IgD-negative memory B cell (primary cell): ENCODE measurements at regions not wholly inside any gene's neighbourhood (a gene's known extent, or its start where the extent isn't known, plus 50 kb on each side); places are given as distances from the start of the nearest gene placed in this dataset.

Experiments used
- H3K27ac Mint-ChIP-seq, 3 donors: one replicate each; pipeline ENCODE4 v1.8.0; 2020 to 2022; ENCODE audit warnings: mild to moderate bottlenecking in 3 of 3, mixed read lengths in 3 of 3, moderate library complexity in 1 of 3
- H3K27me3 Mint-ChIP-seq: one replicate; pipeline ENCODE4 v1.8.0; 2021; ENCODE audit warnings: mixed read lengths
- H3K36me3 Mint-ChIP-seq: one replicate; pipeline ENCODE4 v1.8.0; 2020; ENCODE audit warnings: mild to moderate bottlenecking, mixed read lengths
- H3K4me1 Mint-ChIP-seq, 3 donors: one replicate each; pipeline ENCODE4 v1.8.0; 2020 to 2022; ENCODE audit warnings: mixed read lengths in 3 of 3, mild to moderate bottlenecking in 1 of 3
- H3K4me3 Mint-ChIP-seq, 4 donors: one replicate each; pipeline ENCODE4 v1.8.0; 2020 to 2022; ENCODE audit warnings: mild to moderate bottlenecking in 4 of 4, mixed read lengths in 4 of 4, moderate library complexity in 3 of 4
- H3K9me3 Mint-ChIP-seq, 3 donors: one replicate each; pipeline ENCODE4 v1.8.0; 2020 to 2021; ENCODE audit warnings: mixed read lengths in 3 of 3, mild to moderate bottlenecking in 1 of 3

DNA sequence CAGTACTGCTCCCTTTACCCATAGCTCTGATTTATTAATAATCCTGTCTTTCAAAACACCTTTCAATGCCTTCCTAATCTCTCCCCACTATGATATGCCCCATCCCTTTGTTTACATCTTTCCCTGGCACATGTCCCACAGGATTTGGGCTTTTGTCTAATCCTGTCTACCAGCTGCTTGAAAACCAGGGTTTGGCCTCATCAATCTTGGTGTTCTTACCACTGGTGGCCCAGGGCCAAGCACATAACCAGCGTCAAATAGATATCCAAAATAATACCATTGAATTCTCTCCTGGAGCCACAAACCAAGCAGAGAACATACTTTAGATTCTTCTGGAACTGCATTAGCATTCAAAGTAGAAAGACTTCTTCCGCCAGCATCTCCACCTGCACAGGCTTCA lies 104.8 kb upstream of the PPP2R3A start:
- Mint-ChIP-seq H3K36me3 (no peaks in the 10 kb centered on the region), H3K27ac (no peak overlapping the region), H3K9me3 (no peaks in the 10 kb centered on the region), H3K27me3 (no peaks in the 10 kb centered on the region), H3K4me1 (no peaks in the 10 kb centered on the region), H3K4me3 (no peak overlapping the region)

DNA sequence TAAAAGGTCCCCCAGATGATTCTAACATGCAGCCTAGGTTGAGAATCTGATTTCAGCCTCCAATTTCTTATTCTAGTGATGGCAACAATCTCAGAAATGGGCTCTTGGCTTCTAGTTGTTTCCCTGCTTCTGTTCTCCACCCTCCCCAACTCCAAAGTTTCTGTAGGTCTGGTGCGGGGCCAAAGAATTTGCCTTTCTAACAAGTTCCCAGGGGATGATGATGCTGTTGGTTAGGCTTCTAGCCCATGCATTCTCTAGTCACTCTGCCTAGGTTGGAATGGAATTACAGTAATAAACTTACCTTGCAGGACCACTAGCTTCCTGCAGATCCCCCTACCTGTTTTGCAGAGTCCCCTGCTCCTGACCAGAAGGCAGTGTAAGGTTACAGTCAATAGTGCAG lies 103.2 kb upstream of the PPP2R3A start:
- no peaks in the 10 kb centered on the region for H3K4me1 Mint-ChIP-seq
- H3K9me3 Mint-ChIP-seq: peaks cover 0 to 7% (median 0%) of the 10 kb centered on the region in 3 donors
- no peak overlapping the region for H3K4me3 Mint-ChIP-seq
- H3K27me3 Mint-ChIP-seq: no peaks in the 10 kb centered on the region
- no peaks in the 10 kb centered on the region for H3K36me3 Mint-ChIP-seq
- H3K27ac Mint-ChIP-seq: peak overlapping the region in 1 of 3 donors; percentile 17

GRCh38 chr3:135864060-135864459 lies 101.5 kb upstream of the PPP2R3A start:
- no peaks in the 10 kb centered on the region for H3K27me3 Mint-ChIP-seq
- no peaks in the 10 kb centered on the region for H3K4me1 Mint-ChIP-seq
- H3K27ac Mint-ChIP-seq: no peak overlapping the region
- no peak overlapping the region for H3K4me3 Mint-ChIP-seq
- H3K36me3 Mint-ChIP-seq: no peaks in the 10 kb centered on the region
- peaks cover 0 to 7% (median 0%) of the 10 kb centered on the region in 3 donors for H3K9me3 Mint-ChIP-seq

DNA sequence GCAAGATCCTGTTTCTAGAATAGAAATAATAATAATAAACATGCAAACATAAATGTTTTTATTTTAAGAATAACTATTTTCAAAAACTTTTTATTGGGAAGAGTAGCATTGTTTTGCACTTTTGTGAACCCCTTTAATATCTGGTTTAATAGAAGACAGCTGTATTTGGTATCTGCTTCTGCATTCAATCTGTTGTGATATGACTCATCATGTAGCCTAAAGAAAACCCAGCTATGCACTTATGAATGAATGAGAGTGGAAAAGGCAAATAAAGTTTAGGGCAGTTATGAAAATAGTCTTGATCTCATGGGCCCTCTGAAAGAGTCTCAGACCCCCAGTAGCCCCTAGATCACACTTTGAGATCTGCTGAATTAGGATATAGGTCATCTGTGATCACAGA lies 100.4 kb upstream of the PPP2R3A start:
- no peaks in the 10 kb centered on the region for H3K36me3 Mint-ChIP-seq
- no peak overlapping the region for H3K27ac Mint-ChIP-seq
- H3K4me3 Mint-ChIP-seq: no peak overlapping the region
- H3K27me3 Mint-ChIP-seq: no peaks in the 10 kb centered on the region
- no peaks in the 10 kb centered on the region for H3K4me1 Mint-ChIP-seq
- H3K9me3 Mint-ChIP-seq: peaks cover 0 to 7% (median 0%) of the 10 kb centered on the region in 3 donors

GRCh38 chr3:135865553-135865952 lies 100.0 kb upstream of the PPP2R3A start:
- Mint-ChIP-seq H3K9me3 (peaks cover 0 to 7% (median 0%) of the 10 kb centered on the region in 3 donors), H3K36me3 (no peaks in the 10 kb centered on the region), H3K27ac (no peak overlapping the region), H3K4me1 (no peaks in the 10 kb centered on the region), H3K27me3 (no peaks in the 10 kb centered on the region), H3K4me3 (no peak overlapping the region)

DNA sequence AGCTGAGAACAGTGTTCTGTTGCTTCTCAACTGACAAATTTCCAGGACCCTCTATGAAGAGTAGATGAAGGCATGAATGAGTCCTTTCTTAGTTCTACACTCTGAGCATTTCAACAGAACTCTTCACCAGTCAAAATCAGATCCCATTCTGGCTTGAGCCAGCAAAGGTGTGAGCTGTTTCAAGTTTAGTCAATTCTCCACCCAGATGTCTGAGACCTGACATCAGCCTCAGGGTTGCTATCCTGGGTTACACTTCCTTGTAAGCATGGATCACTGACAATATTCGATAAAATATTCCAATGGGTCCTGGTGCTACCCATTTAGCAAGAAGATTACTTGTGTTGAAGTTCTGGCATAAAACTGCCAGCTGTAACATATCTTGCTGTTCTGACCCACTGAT lies 97.6 kb upstream of the PPP2R3A start:
- H3K27me3 Mint-ChIP-seq: no peaks in the 10 kb centered on the region
- no peaks in the 10 kb centered on the region for H3K36me3 Mint-ChIP-seq
- H3K4me3 Mint-ChIP-seq: no peak overlapping the region
- peaks cover 0 to 7% (median 5%) of the 10 kb centered on the region in 3 donors for H3K9me3 Mint-ChIP-seq
- no peaks in the 10 kb centered on the region for H3K4me1 Mint-ChIP-seq
- H3K27ac Mint-ChIP-seq: no peak overlapping the region

DNA sequence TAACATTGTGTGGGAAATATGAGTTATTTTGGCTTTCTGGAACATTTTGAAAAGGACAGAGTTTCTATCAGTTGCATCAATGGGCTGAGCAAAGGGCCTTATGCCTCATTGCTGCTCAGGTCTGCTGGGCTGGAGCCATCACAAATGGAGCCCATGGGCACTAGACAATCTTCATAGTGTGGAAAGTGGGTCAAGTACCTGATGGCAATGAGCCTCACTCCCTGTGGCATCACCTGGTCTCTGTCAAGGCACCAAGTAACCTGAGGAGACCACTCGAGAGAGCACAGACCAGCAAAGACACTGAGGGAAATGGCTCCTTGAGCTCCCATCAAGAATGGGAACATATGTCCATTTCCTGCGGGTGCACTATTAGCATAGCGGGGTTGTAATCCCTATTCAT lies 96.7 kb upstream of the PPP2R3A start:
- H3K4me1 Mint-ChIP-seq: no peaks in the 10 kb centered on the region
- H3K9me3 Mint-ChIP-seq: peaks cover 0 to 14% (median 7%) of the 10 kb centered on the region in 3 donors
- H3K4me3 Mint-ChIP-seq: no peak overlapping the region
- H3K27me3 Mint-ChIP-seq: peaks cover 3% of the 10 kb centered on the region
- no peak overlapping the region for H3K27ac Mint-ChIP-seq
- H3K36me3 Mint-ChIP-seq: no peaks in the 10 kb centered on the region

GRCh38 chr3:135869439-135870105 lies 96.0 kb upstream of the PPP2R3A start:
- peaks cover 3% of the 10 kb centered on the region for H3K27me3 Mint-ChIP-seq
- no peaks in the 10 kb centered on the region for H3K36me3 Mint-ChIP-seq
- no peak overlapping the region for H3K27ac Mint-ChIP-seq

DNA sequence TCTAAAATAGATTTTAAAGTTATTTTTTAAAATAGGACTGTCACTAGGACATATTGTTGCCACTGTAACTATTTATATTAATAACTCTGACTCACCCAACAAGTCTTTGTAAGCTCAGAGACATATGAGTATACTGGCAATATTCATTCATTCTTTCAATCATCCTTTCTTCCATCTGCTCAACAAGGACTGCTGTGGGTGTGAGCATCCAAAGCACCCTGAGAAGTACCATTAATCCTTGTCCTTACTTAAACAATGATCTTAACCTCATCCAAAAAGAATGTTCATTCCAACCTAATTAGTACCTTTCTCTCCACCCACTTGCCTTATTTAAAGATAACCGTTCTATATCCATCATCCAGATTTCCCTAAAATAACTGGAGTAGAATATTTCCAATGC lies 94.2 kb upstream of the PPP2R3A start:
- H3K4me3 Mint-ChIP-seq: no peak overlapping the region
- peaks cover 3% of the 10 kb centered on the region for H3K27me3 Mint-ChIP-seq
- peaks cover 2 to 17% (median 12%) of the 10 kb centered on the region in 3 donors for H3K9me3 Mint-ChIP-seq
- no peak overlapping the region for H3K27ac Mint-ChIP-seq
- H3K36me3 Mint-ChIP-seq: no peaks in the 10 kb centered on the region
- no peaks in the 10 kb centered on the region for H3K4me1 Mint-ChIP-seq

More at GRCh38 chr3:135869439-135870105, 96.0 kb upstream of the PPP2R3A start:
- Mint-ChIP-seq H3K9me3 (peaks cover 2 to 17% (median 8%) of the 10 kb centered on the region in 3 donors), H3K4me3 (no peak overlapping the region), H3K4me1 (no peaks in the 10 kb centered on the region)

GRCh38 chr3:135874035-135874434 lies 91.5 kb upstream of the PPP2R3A start:
- H3K27me3 Mint-ChIP-seq: peaks cover 3% of the 10 kb centered on the region
- no peaks in the 10 kb centered on the region for H3K36me3 Mint-ChIP-seq
- H3K9me3 Mint-ChIP-seq: peaks cover 5 to 17% (median 10%) of the 10 kb centered on the region in 3 donors
- no peaks in the 10 kb centered on the region for H3K4me1 Mint-ChIP-seq
- no peak overlapping the region for H3K27ac Mint-ChIP-seq
- H3K4me3 Mint-ChIP-seq: no peak overlapping the region

DNA sequence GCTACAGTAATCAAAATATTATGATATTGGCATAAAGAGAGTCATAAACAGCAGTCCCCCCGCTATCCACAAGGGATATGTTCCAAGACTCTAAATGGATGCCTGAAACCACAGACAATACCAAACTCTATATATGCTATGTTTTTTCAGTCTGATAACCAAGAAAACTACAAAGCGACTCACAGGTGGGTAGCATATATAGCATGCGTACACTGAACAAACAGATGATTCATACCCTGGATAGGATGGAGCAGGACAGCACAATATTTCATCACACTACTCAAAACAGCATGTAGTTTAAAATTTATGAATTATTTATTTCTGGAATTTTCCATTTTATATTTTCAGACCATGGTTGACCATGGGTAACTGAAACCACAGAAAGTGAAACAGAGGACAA lies 87.0 kb upstream of the PPP2R3A start:
- H3K4me3 Mint-ChIP-seq: no peak overlapping the region
- H3K36me3 Mint-ChIP-seq: no peaks in the 10 kb centered on the region
- no peaks in the 10 kb centered on the region for H3K4me1 Mint-ChIP-seq
- H3K27ac Mint-ChIP-seq: no peak overlapping the region
- no peaks in the 10 kb centered on the region for H3K27me3 Mint-ChIP-seq
- H3K9me3 Mint-ChIP-seq: peaks cover 6 to 12% (median 6%) of the 10 kb centered on the region in 3 donors

DNA sequence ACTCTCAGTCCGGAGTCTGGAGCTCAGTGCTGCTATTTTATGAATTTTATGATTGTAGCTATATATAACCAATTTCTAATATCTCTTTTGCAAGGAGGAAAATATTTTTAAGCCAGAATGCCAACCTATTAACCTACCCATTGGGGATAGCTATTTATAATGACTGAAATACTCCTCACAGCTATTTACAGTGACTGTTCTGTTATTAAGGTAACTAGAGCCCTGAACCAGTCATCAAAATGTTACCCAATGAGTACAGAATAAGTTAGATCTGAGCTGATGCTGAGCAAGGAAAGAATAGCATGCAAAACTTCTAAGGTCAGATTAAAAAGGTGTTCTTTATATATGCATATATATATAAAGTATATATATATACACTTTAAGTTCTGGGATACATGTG lies 79.6 kb upstream of the PPP2R3A start:
- H3K27me3 Mint-ChIP-seq: no peaks in the 10 kb centered on the region
- H3K4me3 Mint-ChIP-seq: no peak overlapping the region
- H3K4me1 Mint-ChIP-seq: no peaks in the 10 kb centered on the region
- no peak overlapping the region for H3K27ac Mint-ChIP-seq
- H3K36me3 Mint-ChIP-seq: no peaks in the 10 kb centered on the region
- peaks cover 0 to 1% (median 0%) of the 10 kb centered on the region in 3 donors for H3K9me3 Mint-ChIP-seq

- Mint-ChIP-seq H3K4me1 (no peaks in the 10 kb centered on the region), H3K27ac (no peak overlapping the region), H3K9me3 (peaks cover 0 to under 1% (median 0%) of the 10 kb centered on the region in 3 donors)
Observed at GRCh38 chr3:135887220-135887619, 78.3 kb upstream of the PPP2R3A start.

GRCh38 chr3:135889443-135889842 lies 76.1 kb upstream of the PPP2R3A start:
- H3K27ac Mint-ChIP-seq: no peak overlapping the region

More at GRCh38 chr3:135887220-135887619, 78.3 kb upstream of the PPP2R3A start:
- Mint-ChIP-seq H3K4me3 (no peak overlapping the region), H3K27me3 (no peaks in the 10 kb centered on the region), H3K36me3 (no peaks in the 10 kb centered on the region)

GRCh38 chr3:135891121-135891520 lies 74.4 kb upstream of the PPP2R3A start:
- Mint-ChIP-seq H3K9me3 (no peaks in the 10 kb centered on the region), H3K4me1 (no peaks in the 10 kb centered on the region), H3K4me3 (no peak overlapping the region), H3K27me3 (peaks cover 3% of the 10 kb centered on the region), H3K27ac (no peak overlapping the region), H3K36me3 (no peaks in the 10 kb centered on the region)

More at GRCh38 chr3:135889443-135889842, 76.1 kb upstream of the PPP2R3A start:
- Mint-ChIP-seq H3K36me3 (no peaks in the 10 kb centered on the region), H3K4me1 (no peaks in the 10 kb centered on the region), H3K9me3 (no peaks in the 10 kb centered on the region), H3K27me3 (peaks cover 3% of the 10 kb centered on the region), H3K4me3 (no peak overlapping the region)

DNA sequence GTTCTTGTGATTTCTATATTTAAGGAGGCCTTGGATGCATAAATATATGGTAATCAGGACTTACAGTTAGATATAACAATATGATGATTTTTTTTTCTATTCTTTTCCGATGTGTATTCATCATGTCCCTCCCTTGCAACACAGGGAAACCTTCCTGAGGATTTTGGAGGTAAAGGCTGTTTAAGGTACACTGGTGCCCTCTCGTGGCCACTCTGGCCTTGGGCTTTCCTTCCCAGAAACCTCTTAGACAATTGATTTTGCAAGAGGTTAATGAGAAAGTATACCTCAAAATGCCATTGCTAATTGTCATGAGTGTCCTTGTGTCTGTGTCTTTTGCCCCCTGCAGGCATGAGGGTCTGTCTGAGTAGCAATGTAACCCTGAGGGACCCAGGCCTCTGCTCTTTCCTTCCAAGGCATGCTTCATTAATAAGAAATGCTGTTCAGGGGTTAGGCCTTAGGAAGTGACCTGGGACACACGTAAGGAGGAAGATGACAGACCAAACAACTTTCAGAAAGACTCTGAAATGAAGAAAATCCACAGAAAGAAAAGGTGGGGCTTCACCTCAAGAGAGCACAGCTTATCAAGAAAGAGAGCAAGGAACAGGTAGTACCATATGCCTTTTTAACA lies 70.3 kb upstream of the PPP2R3A start:
- Mint-ChIP-seq H3K4me3 (no peak overlapping the region), H3K27me3 (peaks cover 6% of the 10 kb centered on the region), H3K9me3 (no peaks in the 10 kb centered on the region), H3K27ac (no peak overlapping the region), H3K36me3 (peaks cover 1% of the 10 kb centered on the region), H3K4me1 (no peaks in the 10 kb centered on the region)
